NCI-H2107 treated with DMSO at 0.1 percent for 48 hours (cell line): ENCODE measurements at regions not wholly inside any gene's neighbourhood (a gene's known extent, or its start where the extent isn't known, plus 50 kb on each side); places are given as distances from the start of the nearest gene placed in this dataset.

Source experiments
- DNase-seq: peaks from one replicate; lab custom pipeline; 2025; ENCODE audit not compliant: unreplicated experiment; lab: John Stamatoyannopoulos, UW

- DNase-seq = no peak
Observed at GRCh38 chr1:43065616-43066399, 106.3 kb downstream of the EBNA1BP2 start.

- DNase-seq = no peak
Observed at GRCh38 chr1:43065191-43065590, 106.5 kb upstream of the SLC2A1 start.

GRCh38 chr1:43063394-43064219 is 104.9 kb upstream of the SLC2A1 start:
- no peak for DNase-seq

- DNase-seq = no peak
Observed at GRCh38 chr1:43062527-43063095, 103.9 kb upstream of the SLC2A1 start.

GRCh38 chr1:43061757-43062156 is 103.1 kb upstream of the SLC2A1 start:
- DNase-seq = no peak

- no peak for DNase-seq
Observed at GRCh38 chr1:43059640-43060574, 101.2 kb upstream of the SLC2A1 start.

GRCh38 chr1:43058545-43059360 is 100.1 kb upstream of the SLC2A1 start:
- DNase-seq = no peak

- DNase-seq = no peak
Observed at GRCh38 chr1:43058056-43058455, 99.4 kb upstream of the SLC2A1 start.

GRCh38 chr1:43057567-43057966 is 98.9 kb upstream of the SLC2A1 start:
- DNase-seq = no peak

GRCh38 chr1:43056981-43057391 is 98.3 kb upstream of the SLC2A1 start:
- DNase-seq = no peak

GRCh38 chr1:43056460-43056859 is 97.8 kb upstream of the SLC2A1 start:
- no peak for DNase-seq

GRCh38 chr1:43054961-43055360 is 96.3 kb upstream of the SLC2A1 start:
- DNase-seq = no peak

- no peak for DNase-seq
Observed at GRCh38 chr1:43052786-43053439, 94.2 kb upstream of the SLC2A1 start.

- DNase-seq = no peak
Observed at GRCh38 chr1:43052322-43052721, 93.7 kb upstream of the SLC2A1 start.

GRCh38 chr1:43049481-43049880 is 90.8 kb upstream of the SLC2A1 start:
- DNase-seq = no peak

GRCh38 chr1:43048601-43049011 is 89.9 kb upstream of the SLC2A1 start:
- DNase-seq = no peak

- no peak for DNase-seq
Observed at GRCh38 chr1:43047135-43047534, 88.5 kb upstream of the SLC2A1 start.

- no peak for DNase-seq
Observed at GRCh38 chr1:43044572-43045361, 86.1 kb upstream of the SLC2A1 start.

GRCh38 chr1:43043695-43044094 is 85.0 kb upstream of the SLC2A1 start:
- no peak for DNase-seq
